ENCODE measurements at regions not wholly inside any gene's neighbourhood (a gene's known extent, or its start where the extent isn't known, plus 50 kb on each side); places are given as distances from the start of the nearest gene placed in this dataset.
"Not testable (repeated sequence)": the region's sequence is repeated elsewhere in the genome, so short reads cannot be mapped to it uniquely, and the experiment has no call there.

- H3K4me2 ChIP-seq (ENCODE audit: low read length); BruUV-seq (replicated peaks); intact Hi-C loops (cut with micrococcal nuclease; ENCODE audit: unreplicated experiment): not testable (repeated sequence)
Measured at GRCh38 chr17:20689170-20689749, 109.7 kb downstream of the CDRT15L2 start.

GRCh38 chr17:20692706-20693105 is 113.2 kb downstream of the CDRT15L2 start:
- H3K9me2 ChIP-seq (ENCODE audit: insufficient read depth, low read length); H3K4me2 ChIP-seq (ENCODE audit: low read length); H3K79me2 ChIP-seq (ENCODE audit: insufficient read depth, low read depth, low read length); intact Hi-C loops (cut with micrococcal nuclease; ENCODE audit: unreplicated experiment); H3K4me3 ChIP-seq (ENCODE audit: low read depth, low read length, poor library complexity, severe bottlenecking); POLR2A ChIA-PET; BruUV-seq (replicated peaks); CTCF ChIA-PET (ENCODE audit: unreplicated experiment); H3K4me1 ChIP-seq (ENCODE audit: insufficient read depth, low read length, poor library complexity, severe bottlenecking); H3K9me3 ChIP-seq (ENCODE audit: low read length); H3K36me3 ChIP-seq (ENCODE audit: insufficient read depth, low read length); H4K20me1 ChIP-seq (ENCODE audit: insufficient read depth, low read length); H3K27ac ChIP-seq (ENCODE audit: low read depth, low read length, poor library complexity, severe bottlenecking): not testable (repeated sequence)
- H2AFZ ChIP-seq (ENCODE audit: low read length) = peak overlapping the region; percentile 41; the same call in 1 of the 2 replicates
- peak; percentile 22 for DNase-seq (ENCODE audit: low spot score)

More at GRCh38 chr17:20689170-20689749, 109.7 kb downstream of the CDRT15L2 start:
- H3K36me3 ChIP-seq (ENCODE audit: insufficient read depth, low read length); H3K79me2 ChIP-seq (ENCODE audit: insufficient read depth, low read depth, low read length); DNase-seq (ENCODE audit: low spot score); H3K9me3 ChIP-seq (ENCODE audit: low read length); H4K20me1 ChIP-seq (ENCODE audit: insufficient read depth, low read length); CTCF ChIA-PET (ENCODE audit: unreplicated experiment); H3K27ac ChIP-seq (ENCODE audit: low read depth, low read length, poor library complexity, severe bottlenecking); H3K9me2 ChIP-seq (ENCODE audit: insufficient read depth, low read length); POLR2A ChIA-PET; H3K4me1 ChIP-seq (ENCODE audit: insufficient read depth, low read length, poor library complexity, severe bottlenecking); H2AFZ ChIP-seq (ENCODE audit: low read length); H3K4me3 ChIP-seq (ENCODE audit: low read depth, low read length, poor library complexity, severe bottlenecking): not testable (repeated sequence)

GRCh38 chr17:20695871-20696270 is 116.3 kb downstream of the CDRT15L2 start:
- DNase-seq (ENCODE audit: low spot score); H2AFZ ChIP-seq (ENCODE audit: low read length); BruUV-seq (replicated peaks); H3K4me2 ChIP-seq (ENCODE audit: low read length); H3K9me2 ChIP-seq (ENCODE audit: insufficient read depth, low read length); H3K27ac ChIP-seq (ENCODE audit: low read depth, low read length, poor library complexity, severe bottlenecking); H3K9me3 ChIP-seq (ENCODE audit: low read length); H3K4me3 ChIP-seq (ENCODE audit: low read depth, low read length, poor library complexity, severe bottlenecking); H4K20me1 ChIP-seq (ENCODE audit: insufficient read depth, low read length); H3K36me3 ChIP-seq (ENCODE audit: insufficient read depth, low read length); H3K79me2 ChIP-seq (ENCODE audit: insufficient read depth, low read depth, low read length); intact Hi-C loops (cut with micrococcal nuclease; ENCODE audit: unreplicated experiment); CTCF ChIA-PET (ENCODE audit: unreplicated experiment): not testable (repeated sequence)
- POLR2A ChIA-PET = interaction anchor here (0.7 kb wide), 1 partner anchor 14 kb away, joined by 3 read pairs; no protein-coding TSS in a partner anchor
- H3K4me1 ChIP-seq (ENCODE audit: insufficient read depth, low read length, poor library complexity, severe bottlenecking) = peaks cover 33% of the 10 kb centered on the region

GRCh38 chr17:20698463-20699206 is 119.1 kb downstream of the CDRT15L2 start:
- CTCF ChIA-PET (ENCODE audit: unreplicated experiment) = not testable (repeated sequence)

GRCh38 chr17:20700528-20700927 is 121.0 kb downstream of the CDRT15L2 start:
- DNase-seq (ENCODE audit: low spot score) = peak; percentile 15
- CTCF ChIA-PET (ENCODE audit: unreplicated experiment); H3K27ac ChIP-seq (ENCODE audit: low read depth, low read length, poor library complexity, severe bottlenecking); H3K4me2 ChIP-seq (ENCODE audit: low read length); intact Hi-C loops (cut with micrococcal nuclease; ENCODE audit: unreplicated experiment); H2AFZ ChIP-seq (ENCODE audit: low read length); H4K20me1 ChIP-seq (ENCODE audit: insufficient read depth, low read length); BruUV-seq (replicated peaks); H3K79me2 ChIP-seq (ENCODE audit: insufficient read depth, low read depth, low read length); H3K9me2 ChIP-seq (ENCODE audit: insufficient read depth, low read length); H3K4me3 ChIP-seq (ENCODE audit: low read depth, low read length, poor library complexity, severe bottlenecking); H3K9me3 ChIP-seq (ENCODE audit: low read length); H3K36me3 ChIP-seq (ENCODE audit: insufficient read depth, low read length): not testable (repeated sequence)
- POLR2A ChIA-PET = interaction anchor here (0.6 to 0.7 kb wide), 2 partner anchors 23 to 170 kb away, joined by 4 to 5 read pairs; no protein-coding TSS in a partner anchor
- H3K4me1 ChIP-seq (ENCODE audit: insufficient read depth, low read length, poor library complexity, severe bottlenecking) = peaks cover 50% of the 10 kb centered on the region

More at GRCh38 chr17:20698463-20699206, 119.1 kb downstream of the CDRT15L2 start:
- H3K9me2 ChIP-seq (ENCODE audit: insufficient read depth, low read length); H3K36me3 ChIP-seq (ENCODE audit: insufficient read depth, low read length); H3K9me3 ChIP-seq (ENCODE audit: low read length); H3K79me2 ChIP-seq (ENCODE audit: insufficient read depth, low read depth, low read length); intact Hi-C loops (cut with micrococcal nuclease; ENCODE audit: unreplicated experiment); H4K20me1 ChIP-seq (ENCODE audit: insufficient read depth, low read length); BruUV-seq (replicated peaks); H3K4me3 ChIP-seq (ENCODE audit: low read depth, low read length, poor library complexity, severe bottlenecking): not testable (repeated sequence)
- Histone ChIP-seq H3K27ac (ENCODE audit: low read depth, low read length, poor library complexity, severe bottlenecking) (peak overlapping the region; percentile 49), H2AFZ (ENCODE audit: low read length) (peak overlapping the region; percentile 86; the same call in 1 of the 2 replicates), H3K4me2 (ENCODE audit: low read length) (peak overlapping the region; percentile 49), H3K4me1 (ENCODE audit: insufficient read depth, low read length, poor library complexity, severe bottlenecking) (peaks cover 32% of the 10 kb centered on the region)
- POLR2A ChIA-PET = interaction anchor here (0.8 kb wide), 1 partner anchor 10 kb away, joined by 3 read pairs; no protein-coding TSS in a partner anchor
- peak; percentile 61 for DNase-seq (ENCODE audit: low spot score)

GRCh38 chr17:20701366-20701765 is 121.8 kb downstream of the CDRT15L2 start:
- CTCF ChIA-PET (ENCODE audit: unreplicated experiment); H3K27ac ChIP-seq (ENCODE audit: low read depth, low read length, poor library complexity, severe bottlenecking); intact Hi-C loops (cut with micrococcal nuclease; ENCODE audit: unreplicated experiment); H3K36me3 ChIP-seq (ENCODE audit: insufficient read depth, low read length); H4K20me1 ChIP-seq (ENCODE audit: insufficient read depth, low read length); BruUV-seq (replicated peaks); H2AFZ ChIP-seq (ENCODE audit: low read length); H3K9me3 ChIP-seq (ENCODE audit: low read length); DNase-seq (ENCODE audit: low spot score); POLR2A ChIA-PET; H3K9me2 ChIP-seq (ENCODE audit: insufficient read depth, low read length); H3K79me2 ChIP-seq (ENCODE audit: insufficient read depth, low read depth, low read length); H3K4me3 ChIP-seq (ENCODE audit: low read depth, low read length, poor library complexity, severe bottlenecking); H3K4me2 ChIP-seq (ENCODE audit: low read length): not testable (repeated sequence)
- peaks cover 59% of the 10 kb centered on the region for H3K4me1 ChIP-seq (ENCODE audit: insufficient read depth, low read length, poor library complexity, severe bottlenecking)

Data from OCI-LY7 (cell line).